ENCODE measurements at regions not wholly inside any gene's neighbourhood (a gene's known extent, or its start where the extent isn't known, plus 50 kb on each side); places are given as distances from the start of the nearest gene placed in this dataset.

DNA sequence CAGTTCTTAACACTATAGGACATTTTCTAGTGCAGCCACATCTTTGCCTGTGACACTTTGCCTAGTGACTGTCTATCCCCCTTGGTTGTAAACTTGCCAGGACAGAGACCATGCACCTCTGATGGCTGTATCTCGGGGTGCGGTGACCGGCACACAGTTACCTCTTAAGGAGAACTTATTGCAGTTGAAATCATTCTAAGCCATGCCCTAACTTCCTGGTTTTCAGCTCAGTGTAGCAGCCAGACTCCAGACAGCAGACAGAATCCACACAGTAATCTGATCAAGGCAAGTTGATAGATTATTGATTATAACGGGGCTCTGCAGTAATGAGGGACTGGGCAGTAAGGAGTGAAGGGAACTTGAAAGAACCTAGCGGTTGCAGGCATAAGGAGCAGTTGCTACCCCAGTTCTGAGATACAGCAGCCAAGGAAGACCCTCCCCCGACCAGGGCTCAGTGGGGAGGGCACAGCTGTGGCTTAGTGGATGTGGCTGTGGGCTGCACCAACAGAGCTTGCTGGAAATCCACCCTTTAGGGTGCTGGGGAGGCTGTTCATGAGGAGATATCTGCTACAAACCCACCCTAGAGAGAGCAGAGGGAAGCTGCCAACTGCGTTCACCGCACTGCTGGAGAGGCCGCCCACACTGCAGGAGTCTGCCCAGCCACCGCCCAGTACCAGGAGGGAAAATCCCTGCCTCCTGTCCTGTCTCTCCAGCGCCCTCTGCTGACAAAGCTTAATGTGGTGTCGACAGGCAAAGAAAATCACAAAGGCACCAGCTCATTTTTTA is 58.2 kb upstream of the BEGAIN start:
- peak overlapping the region in 1 of 2 experiments; percentile 23; a peak in 1 of 4 replicates for H3K4me3 ChIP-seq (replicated peaks in 1 of 2; ENCODE audit: low read depth in 1 of 2, low read length in 2 of 2)
- ChIA-PET CTCF (interaction anchor here (0.7 to 3.3 kb wide), 28 partner anchors 8 to 590 kb away, joined by 3 to 108 read pairs (median 6); no protein-coding TSS in a partner anchor), POLR2A (interaction anchor here (1.0 to 1.5 kb wide), 6 partner anchors 17 to 262 kb away, joined by 3 to 5 read pairs (median 4); no protein-coding TSS in a partner anchor), RAD21 (ENCODE audit: low non-redundant PET in 1 of 2, low total read pairs in 2 of 2, uncharacterized antibody in 2 of 2, unreplicated experiment in 2 of 2) (interaction anchor here (0.5 to 1.8 kb wide), 17 partner anchors 57 to 262 kb away, joined by 3 to 21 read pairs (median 4); no protein-coding TSS in a partner anchor)
- no TSS peak for BruUV-seq (replicated peaks)
- H3K27ac ChIP-seq (ENCODE audit: low read depth, low read length), result peak overlapping the region; percentile 28; the same call in 1 of the 2 replicates
- no peaks in the 10 kb centered on the region for H3K79me2 ChIP-seq (ENCODE audit: insufficient read depth, low read length)
- peak overlapping the region; percentile 34; the same call in 1 of the 2 replicates for H3K9ac ChIP-seq (ENCODE audit: low read length)
- peak; percentile 92 for ATAC-seq
- H3K4me2 ChIP-seq (ENCODE audit: low read length), result peak overlapping the region; percentile 75
- no peaks in the 10 kb centered on the region for H3K27me3 ChIP-seq (ENCODE audit: insufficient read depth, low read length)
- H3K9me2 ChIP-seq (ENCODE audit: insufficient read depth), result no peaks in the 10 kb centered on the region
- peaks cover 3 to 4% of the 10 kb centered on the region in 2 experiments; a peak in 1 of 4 replicates for H3K9me3 ChIP-seq (ENCODE audit: control insufficient read depth in 1 of 2, insufficient read depth in 1 of 2, low read depth in 1 of 2, low read length in 2 of 2)
- no peaks in the 10 kb centered on the region for H4K20me1 ChIP-seq (ENCODE audit: insufficient read depth)
- TF ChIP-seq CBX3 (IDR thresholded peaks at IDR 0.05; ENCODE audit: low read depth) (peak; percentile 100; the same call in 1 of the 2 replicates), SP1 (IDR thresholded peaks at IDR 0.05; ENCODE audit: low read depth) (no peak), ZFX (IDR thresholded peaks at IDR 0.05) (no peak), RAD21 (IDR thresholded peaks at IDR 0.05; ENCODE audit: low read depth) (peak; percentile 98), REST (IDR thresholded peaks at IDR 0.05; ENCODE audit: low read depth) (no peak), SRF (IDR thresholded peaks at IDR 0.05; ENCODE audit: low read depth) (no peak), TCF7L2 (IDR thresholded peaks at IDR 0.05; ENCODE audit: borderline replicate concordance, extremely low read depth, insufficient read depth, insufficient read length) (peak; percentile 19), EZH2 (IDR thresholded peaks at IDR 0.05) (no peak), ZBTB33 (IDR thresholded peaks at IDR 0.05; ENCODE audit: extremely low read depth, insufficient replicate concordance, low read length) (no peak)
- TF ChIP-seq, protein P1, sequence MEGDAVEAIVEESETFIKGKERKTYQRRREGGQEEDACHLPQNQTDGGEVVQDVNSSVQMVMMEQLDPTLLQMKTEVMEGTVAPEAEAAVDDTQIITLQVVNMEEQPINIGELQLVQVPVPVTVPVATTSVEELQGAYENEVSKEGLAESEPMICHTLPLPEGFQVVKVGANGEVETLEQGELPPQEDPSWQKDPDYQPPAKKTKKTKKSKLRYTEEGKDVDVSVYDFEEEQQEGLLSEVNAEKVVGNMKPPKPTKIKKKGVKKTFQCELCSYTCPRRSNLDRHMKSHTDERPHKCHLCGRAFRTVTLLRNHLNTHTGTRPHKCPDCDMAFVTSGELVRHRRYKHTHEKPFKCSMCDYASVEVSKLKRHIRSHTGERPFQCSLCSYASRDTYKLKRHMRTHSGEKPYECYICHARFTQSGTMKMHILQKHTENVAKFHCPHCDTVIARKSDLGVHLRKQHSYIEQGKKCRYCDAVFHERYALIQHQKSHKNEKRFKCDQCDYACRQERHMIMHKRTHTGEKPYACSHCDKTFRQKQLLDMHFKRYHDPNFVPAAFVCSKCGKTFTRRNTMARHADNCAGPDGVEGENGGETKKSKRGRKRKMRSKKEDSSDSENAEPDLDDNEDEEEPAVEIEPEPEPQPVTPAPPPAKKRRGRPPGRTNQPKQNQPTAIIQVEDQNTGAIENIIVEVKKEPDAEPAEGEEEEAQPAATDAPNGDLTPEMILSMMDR (IDR thresholded peaks at IDR 0.05 in 2 of 3, conservative IDR thresholded peaks at IDR 0.05 in 1 of 3; ENCODE audit: borderline replicate concordance in 1 of 3, insufficient read depth in 1 of 3, low read depth in 2 of 3, low read length in 2 of 3), result peak; percentile 76 to 96 (median 79)
- TF ChIP-seq, protein P2, sequence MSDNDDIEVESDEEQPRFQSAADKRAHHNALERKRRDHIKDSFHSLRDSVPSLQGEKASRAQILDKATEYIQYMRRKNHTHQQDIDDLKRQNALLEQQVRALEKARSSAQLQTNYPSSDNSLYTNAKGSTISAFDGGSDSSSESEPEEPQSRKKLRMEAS (IDR thresholded peaks at IDR 0.05), result peak; percentile 25; the same call in 1 of the 2 replicates
- H3K36me3 ChIP-seq (ENCODE audit: control insufficient read depth in 1 of 2, insufficient read depth in 2 of 2, low read length in 2 of 2), result no peaks in the 10 kb centered on the region
- intact Hi-C loops (cut with micrococcal nuclease), result loop anchor here (1.0 to 5.0 kb wide), 4 partner anchors 118 to 261 kb away; no protein-coding TSS in a partner anchor
- H2AFZ ChIP-seq (ENCODE audit: low read depth, low read length, poor library complexity, severe bottlenecking), result no peak overlapping the region
- DNase-seq (ENCODE audit: low read depth, low spot score), result peak; percentile 76
- H3K4me1 ChIP-seq (ENCODE audit: control insufficient read depth in 1 of 2, insufficient read depth in 2 of 2, low read length in 2 of 2), result peaks cover 8 to 26% of the 10 kb centered on the region in 2 experiments

All from HCT116 (cell line).